HK-2 (cell line): ENCODE measurements at regions not wholly inside any gene's neighbourhood (a gene's known extent, or its start where the extent isn't known, plus 50 kb on each side); places are given as distances from the start of the nearest gene placed in this dataset.
"Not testable (repeated sequence)": the region's sequence is repeated elsewhere in the genome, so short reads cannot be mapped to it uniquely, and the experiment has no call there.

ENCODE experiments used
- DNase-seq: peaks from one replicate; pipeline ENCODE4 v3.0.0-alpha.2; 2018; ENCODE audit not compliant: unreplicated experiment

- no peak for DNase-seq
Observed at GRCh38 chr2:155035308-155035707, 336.8 kb downstream of the KCNJ3 start.

GRCh38 chr2:155033652-155034051 is 335.2 kb downstream of the KCNJ3 start:
- no peak for DNase-seq

- DNase-seq, result no peak
Observed at GRCh38 chr2:155030296-155030695, 331.8 kb downstream of the KCNJ3 start.

DNA sequence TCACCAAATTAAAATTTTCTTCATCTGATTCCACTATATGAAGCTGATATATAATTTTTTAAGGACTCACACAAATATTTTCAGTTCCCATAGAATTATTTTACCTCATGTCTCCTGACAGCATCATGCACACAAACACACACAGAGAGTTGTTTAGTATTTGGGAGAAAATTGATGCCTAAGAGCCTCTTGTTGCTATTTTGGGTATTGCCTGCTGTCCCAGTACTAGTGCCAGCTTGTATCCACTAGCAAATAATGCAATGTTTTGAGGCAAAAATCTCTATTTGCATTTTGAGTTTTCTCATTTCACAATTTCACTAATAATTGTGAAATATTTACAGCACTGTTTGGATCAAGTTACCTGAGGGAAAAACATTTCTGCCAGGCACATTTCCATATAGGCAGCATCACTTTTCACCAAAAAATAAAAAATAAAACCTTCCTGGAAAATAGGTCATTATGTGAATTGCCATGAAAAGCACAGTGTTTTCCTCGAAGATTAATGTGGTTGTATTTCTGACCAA is 328.2 kb downstream of the KCNJ3 start:
- DNase-seq, result no peak

DNA sequence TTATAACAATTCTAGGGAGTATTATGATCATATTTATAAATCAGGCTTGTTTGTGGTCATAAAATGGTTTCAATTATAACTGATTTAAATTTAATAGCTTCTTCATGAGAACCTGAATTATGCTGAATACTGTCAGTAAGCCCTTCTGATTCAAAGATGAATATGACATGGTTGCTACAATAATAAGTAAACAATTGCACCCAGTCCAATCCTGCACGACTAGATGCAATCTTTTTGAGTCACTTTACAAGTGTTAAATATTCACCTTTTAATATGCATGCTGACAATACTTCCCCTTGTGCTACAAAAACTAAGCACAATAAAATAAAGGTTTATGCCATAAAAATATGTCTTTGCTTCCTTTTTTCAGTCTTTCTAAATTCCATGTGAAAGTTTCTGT is 325.2 kb downstream of the KCNJ3 start:
- DNase-seq, result no peak

DNA sequence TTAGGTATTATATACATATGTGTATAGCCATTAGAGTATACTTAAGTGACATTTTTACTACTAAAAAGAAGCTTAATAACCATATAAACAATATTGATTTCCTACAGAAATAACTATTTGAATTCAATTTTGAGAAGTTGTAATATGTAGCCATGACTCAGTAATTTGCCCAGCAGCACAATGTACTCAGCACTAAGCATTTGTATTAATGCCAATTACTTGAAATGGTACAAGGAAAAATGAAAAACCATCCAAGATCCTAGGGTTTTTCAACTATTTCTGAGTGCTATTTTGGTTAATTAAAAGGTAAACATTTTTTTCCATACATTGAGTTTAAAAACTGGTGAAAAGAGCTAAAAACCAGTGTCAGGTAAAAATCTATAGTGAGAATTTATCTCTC is 324.0 kb downstream of the KCNJ3 start:
- DNase-seq, result no peak

DNA sequence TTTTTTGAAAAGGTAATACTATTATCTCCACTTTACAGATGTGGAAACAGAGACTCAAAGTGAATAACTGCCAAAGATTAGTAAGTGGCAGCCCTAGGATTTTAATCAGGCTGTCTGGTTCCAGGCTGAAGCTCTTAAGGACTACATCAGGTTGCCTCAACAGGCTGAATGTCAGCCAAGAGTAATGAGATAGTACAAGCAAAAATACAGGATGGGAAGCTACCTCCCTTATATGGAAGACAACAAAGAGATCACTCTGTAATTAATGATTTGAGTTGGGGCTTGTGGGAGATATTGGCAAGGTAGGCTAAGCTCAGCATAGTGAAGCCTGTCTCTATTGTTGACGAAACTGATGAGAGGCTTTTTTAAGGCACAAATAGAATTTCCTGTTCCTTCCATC is 323.1 kb downstream of the KCNJ3 start:
- DNase-seq, result no peak

DNA sequence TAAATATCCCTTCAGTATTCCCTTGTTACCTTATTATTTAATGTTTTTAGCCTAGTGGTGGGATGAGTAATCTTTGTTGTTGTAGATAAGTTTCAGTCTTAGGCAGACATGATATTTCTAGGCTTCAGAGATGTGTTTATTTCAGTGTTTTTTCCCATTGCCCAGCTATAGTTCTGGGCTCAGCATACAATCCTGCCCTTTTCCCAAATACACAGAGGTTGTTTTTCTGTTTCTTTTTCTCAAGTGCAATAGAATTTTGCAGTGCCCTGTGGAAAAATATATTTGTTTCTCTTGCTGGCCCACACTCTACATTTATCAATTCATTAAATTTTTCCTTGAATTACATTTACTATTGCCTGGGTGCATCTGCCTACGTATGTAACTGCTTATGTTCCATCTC is 321.8 kb downstream of the KCNJ3 start:
- DNase-seq, result no peak

GRCh38 chr2:155010925-155011324 is 312.4 kb downstream of the KCNJ3 start:
- no peak for DNase-seq

- no peak for DNase-seq
Observed at GRCh38 chr2:154995361-154995760, 296.9 kb downstream of the KCNJ3 start.

DNA sequence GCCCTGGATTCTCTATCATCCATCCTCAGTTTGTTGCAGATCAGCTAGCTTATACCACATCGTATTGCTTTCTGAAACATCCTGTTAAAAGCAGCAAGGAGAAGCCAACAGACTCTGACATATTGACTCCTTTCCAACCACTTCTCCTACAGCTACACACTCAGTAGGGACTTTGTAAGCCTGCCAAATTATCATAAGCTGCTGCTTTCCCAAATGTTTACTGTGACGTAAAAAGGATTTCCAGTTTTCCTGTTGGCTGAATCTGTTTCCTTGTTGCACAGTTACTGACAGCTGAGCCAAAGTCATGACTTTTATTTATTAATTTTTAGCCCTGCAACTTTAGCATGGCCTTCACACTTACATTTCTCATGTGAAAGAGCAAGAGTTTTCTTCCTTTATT is 294.3 kb downstream of the KCNJ3 start:
- DNase-seq, result no peak

DNA sequence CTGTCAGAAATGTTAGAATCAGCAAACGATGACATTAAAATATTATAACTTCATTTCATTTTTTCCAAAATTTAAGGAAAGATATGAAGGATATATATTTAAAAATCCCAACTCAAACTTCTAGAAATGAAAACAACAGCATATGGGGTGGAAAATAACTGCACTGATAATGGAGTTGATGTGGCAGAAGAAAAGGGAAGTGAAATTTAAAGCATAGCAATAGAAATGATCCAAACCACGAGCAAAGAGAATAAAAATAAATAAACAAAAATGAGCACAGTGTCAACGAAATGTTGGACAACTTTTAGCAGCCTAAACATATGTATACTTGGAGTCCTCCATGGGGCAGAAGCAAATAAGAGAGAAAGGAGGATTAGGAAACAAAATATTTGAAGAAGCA is 280.2 kb downstream of the KCNJ3 start:
- DNase-seq, result no peak

GRCh38 chr2:154978244-154978643 is 279.7 kb downstream of the KCNJ3 start:
- DNase-seq, result no peak

DNA sequence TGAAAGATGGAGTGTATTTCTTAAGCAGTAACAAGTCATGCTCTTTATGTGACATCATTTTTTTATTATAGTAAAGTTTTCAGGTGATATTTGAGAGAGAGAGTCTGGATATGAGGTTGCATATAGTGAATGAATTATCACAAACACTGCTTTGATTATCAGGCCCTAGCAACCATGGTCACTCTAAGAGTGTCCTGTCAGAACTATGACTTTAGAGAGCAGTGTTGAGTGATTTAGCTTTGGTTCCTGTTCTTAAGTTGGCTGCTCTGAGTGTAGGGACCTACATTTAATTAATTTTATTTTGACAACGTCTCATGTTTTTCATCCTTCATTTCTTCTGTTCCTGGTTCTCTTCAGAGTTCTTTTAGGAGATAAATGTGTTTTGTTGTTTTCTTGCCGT is 275.5 kb downstream of the KCNJ3 start:
- DNase-seq, result no peak

GRCh38 chr2:154963511-154963910 is 265.0 kb downstream of the KCNJ3 start:
- DNase-seq, result no peak

GRCh38 chr2:154961676-154962075 is 263.2 kb downstream of the KCNJ3 start:
- DNase-seq, result no peak

DNA sequence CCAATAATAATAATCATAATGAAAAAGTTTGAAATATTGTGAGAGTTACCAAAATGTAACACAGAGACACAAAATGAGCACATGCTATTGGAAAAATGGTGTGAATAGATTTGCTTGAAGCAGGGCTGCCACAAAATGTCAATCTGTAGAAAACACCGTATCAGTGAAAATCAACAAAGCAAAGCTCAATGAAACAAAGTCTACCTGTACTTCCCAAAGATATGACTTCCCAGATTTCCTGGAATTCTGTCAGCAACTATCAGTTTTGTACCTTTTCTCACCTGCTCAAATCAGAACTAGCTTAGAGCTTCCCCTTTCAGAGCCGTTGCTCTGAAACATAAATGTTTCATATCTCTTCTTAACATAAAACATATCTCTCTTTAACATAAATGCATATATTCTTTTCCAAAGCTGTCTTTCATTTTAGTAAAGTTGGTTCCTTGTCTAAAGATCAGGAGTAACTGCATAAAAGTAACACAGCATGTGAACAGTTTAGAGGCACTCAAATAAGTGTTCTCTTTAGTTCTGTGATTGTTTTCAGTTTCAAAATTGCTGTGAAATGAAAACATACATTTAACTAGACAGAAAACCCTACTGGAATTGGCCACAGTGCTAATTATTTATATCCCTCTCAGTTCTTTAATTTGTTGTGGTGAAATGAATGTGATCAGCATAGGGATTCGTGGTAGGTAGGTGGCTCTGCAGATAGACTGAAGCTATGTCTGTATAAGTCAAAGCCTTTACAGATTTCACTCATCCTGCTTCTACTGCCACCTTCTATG is 262.5 kb downstream of the KCNJ3 start:
- DNase-seq, result no peak

- DNase-seq, result no peak
Observed at GRCh38 chr2:154952346-154952980, 254.0 kb downstream of the KCNJ3 start.

GRCh38 chr2:154947416-154947815 is 248.9 kb downstream of the KCNJ3 start:
- DNase-seq, result not testable (repeated sequence)

GRCh38 chr2:154945984-154946383 is 247.5 kb downstream of the KCNJ3 start:
- DNase-seq, result no peak

GRCh38 chr2:154941379-154941778 is 242.9 kb downstream of the KCNJ3 start:
- DNase-seq, result no peak

GRCh38 chr2:154934213-154934612 is 235.7 kb downstream of the KCNJ3 start:
- DNase-seq, result no peak

GRCh38 chr2:154924531-154924930 is 226.0 kb downstream of the KCNJ3 start:
- DNase-seq, result no peak
